Putamen (tissue), 1 donor: ENCODE measurements at regions not wholly inside any gene's neighbourhood (a gene's known extent, or its start where the extent isn't known, plus 50 kb on each side); places are given as distances from the start of the nearest gene placed in this dataset.

Experiments
- DNase-seq: peaks from one replicate; pipeline ENCODE4 v3.0.0-alpha.2; 2016; ENCODE audit warnings: low spot score

GRCh38 chr6:113495521-113495920 lies 361.6 kb upstream of the MARCKS start:
- no peak for DNase-seq

DNA sequence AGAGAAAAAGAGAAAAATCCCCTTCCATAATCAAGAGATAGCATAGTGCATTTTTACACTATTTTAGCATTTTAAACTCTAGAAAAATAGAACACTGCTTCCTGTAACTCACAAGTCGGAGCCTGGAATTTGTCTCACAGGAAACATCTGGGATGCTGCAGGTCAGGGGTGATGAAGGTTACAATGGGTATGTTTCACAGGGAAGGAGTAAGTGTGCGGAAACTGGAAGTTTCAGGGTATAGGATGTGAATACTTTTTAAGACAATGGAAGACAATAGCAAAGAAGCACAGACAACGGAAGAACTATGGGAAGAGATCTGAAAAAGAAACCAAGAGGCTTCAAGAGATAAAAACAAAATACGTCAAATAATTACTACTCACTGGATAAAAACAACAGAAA lies 361.0 kb upstream of the MARCKS start:
- DNase-seq, result no peak

DNA sequence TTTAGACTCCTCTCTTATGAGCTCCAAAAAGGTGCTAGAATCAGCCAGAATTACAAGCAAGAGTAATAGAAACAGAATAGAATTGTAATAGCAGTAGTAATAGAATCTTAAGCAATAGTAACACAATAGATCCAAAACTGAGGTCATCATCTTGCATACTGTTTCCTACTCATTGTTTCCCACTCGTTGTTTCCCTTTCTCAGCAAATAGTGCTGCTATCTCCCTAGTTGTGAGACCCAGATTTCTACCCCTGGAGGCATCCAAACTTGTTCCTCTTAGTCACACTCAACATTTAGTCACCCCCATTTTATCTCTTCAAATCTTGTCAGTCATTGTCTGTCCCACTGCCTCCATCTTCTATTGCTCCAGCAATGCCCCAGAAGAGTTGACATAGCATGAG lies 356.9 kb upstream of the MARCKS start:
- DNase-seq, result no peak

DNA sequence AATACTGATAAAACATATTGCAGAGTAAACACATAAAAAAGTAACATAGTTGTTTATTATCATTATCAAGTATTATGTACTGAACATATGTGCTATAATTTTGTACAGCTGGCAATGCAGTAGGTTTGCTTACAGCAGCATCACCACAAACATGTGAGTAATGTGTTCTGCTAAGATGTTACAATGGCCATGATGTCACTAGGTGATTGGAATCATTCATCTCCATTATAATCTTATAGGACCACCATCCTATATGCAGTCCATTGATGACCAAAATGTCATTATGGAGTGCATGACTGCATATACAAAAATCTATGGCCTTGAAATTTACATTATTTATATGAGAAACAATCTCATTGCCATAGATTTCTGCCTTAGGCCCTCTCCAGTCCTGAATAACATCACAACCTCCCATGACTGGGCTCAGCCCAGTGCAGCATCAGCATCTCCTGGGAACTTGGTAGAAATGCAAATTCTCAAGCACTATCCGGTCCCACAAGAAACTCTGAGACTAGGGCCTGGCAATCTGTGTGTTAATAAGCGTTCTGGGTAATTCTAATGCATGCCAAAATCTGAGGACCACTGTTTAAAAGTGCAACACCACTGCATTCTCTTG lies 352.0 kb upstream of the MARCKS start:
- no peak for DNase-seq

DNA sequence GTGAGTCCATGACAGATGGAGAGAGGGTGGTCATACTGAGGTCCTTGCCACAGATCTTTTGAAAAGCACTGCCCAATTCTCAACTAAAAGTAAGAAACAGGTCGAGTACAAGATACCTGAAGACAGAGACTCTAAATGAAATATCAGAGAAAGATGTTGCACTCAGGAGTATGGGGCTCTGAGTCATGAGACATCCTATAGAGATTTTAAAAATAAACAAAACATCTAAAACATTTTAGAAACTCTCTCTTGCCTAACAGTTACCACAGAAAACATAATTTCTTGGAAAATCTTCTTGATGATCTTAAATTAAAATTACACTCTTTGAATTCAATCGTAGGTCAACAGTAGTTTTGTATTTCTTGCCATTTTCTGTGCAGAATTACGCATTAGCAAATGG lies 348.9 kb upstream of the MARCKS start:
- no peak for DNase-seq

DNA sequence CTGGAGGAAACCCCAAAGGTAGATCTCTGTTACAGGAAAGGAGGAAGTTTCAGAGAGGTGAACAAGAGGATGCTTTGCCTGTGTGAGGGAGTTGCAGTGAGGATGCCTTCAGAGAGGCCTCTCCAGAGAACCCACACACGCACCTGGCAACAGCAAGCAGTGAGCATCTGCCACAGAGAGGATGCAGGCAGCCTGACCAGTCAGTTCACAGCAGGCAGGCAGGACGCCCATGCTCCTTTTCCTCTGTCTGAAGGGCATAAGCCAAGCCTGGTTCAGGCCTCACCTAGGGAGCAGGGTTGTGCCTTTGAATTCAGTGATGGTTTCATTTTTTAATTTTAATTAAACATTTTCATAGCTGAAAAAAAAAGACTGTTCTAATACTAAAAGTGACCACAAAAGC lies 346.0 kb upstream of the MARCKS start:
- DNase-seq, result no peak

DNA sequence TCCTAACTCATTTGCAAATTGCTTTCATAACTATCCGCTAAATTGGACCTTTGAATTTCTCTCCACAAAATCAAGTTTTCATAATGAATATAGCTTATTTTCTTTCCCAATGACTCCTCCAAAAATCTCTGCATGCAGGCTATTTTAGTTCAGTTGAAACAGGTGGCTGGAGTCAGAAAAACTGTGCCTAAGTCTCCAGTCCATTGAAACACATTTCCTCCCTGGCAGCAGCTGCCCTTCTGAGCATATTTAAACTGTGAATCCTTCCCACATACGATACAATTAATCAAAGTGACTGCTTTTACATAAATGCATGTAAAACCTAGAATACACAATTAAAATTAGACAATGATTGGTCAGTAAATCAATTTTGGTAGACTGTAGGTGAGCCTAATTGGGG lies 344.6 kb upstream of the MARCKS start:
- no peak for DNase-seq

DNA sequence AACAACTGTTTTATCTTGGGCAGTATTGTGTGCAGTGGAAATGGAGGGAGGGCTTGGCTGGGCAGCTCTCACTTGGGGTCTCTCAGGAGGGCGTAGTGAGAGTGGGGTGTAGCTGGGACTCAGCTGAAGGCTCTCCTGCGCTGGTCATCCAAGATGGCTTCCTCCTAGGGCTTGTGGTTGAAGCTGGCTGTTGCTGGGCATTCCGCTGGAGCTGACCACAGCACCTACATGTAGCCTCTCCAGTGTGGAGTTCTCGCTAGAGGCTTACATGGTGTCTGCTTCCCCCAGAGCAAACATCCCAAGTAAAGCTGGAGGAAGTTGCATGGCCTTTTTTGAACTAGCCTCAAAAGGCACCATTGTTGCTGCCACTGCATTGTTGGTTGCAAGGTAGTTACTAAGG lies 344.1 kb upstream of the MARCKS start:
- no peak for DNase-seq

- no peak for DNase-seq
These were observed 334.8 kb upstream of the MARCKS start for GRCh38 chr6:113522376-113522775.

DNA sequence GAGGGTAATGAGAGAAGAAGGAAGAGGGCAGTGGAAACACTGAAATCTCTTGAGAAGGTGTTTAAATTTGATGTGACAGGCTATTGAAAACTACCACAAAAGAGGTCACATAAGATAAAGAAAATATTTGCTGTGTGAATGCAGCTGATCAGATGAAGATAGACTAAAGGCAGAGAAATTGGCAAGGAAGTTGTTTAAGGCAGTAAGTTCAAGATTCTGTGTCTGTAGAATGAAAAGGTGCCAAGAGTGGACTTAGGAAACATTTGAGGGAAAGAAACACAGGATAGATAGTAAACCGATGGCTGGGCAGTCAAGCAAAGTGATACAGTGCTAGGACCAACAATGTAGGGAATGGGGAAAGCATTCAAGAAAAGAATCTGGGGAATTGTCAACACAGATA lies 332.3 kb upstream of the MARCKS start:
- no peak for DNase-seq

DNA sequence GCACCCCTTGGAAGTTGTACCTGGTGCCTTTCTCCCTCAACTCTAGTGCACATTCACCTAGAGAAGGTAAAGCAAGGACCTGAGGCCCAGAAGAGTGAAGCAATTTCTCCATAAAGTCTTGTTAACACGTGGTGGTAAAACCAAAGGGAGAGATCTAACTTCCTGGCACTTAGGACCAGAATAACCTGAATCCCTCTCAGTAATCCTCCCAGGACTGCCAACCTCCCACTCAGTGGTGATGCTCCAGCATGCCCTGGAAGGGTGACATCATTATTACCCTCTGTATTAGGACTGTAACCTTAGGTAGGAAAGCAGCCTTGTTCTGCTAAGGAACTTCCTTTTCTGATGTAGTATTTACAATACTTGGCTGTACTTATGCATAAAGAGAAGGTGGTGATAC lies 330.6 kb upstream of the MARCKS start:
- no peak for DNase-seq

- DNase-seq, result no peak
These were observed 330.1 kb upstream of the MARCKS start for GRCh38 chr6:113526995-113527394.

GRCh38 chr6:113528111-113528510 lies 329.0 kb upstream of the MARCKS start:
- no peak for DNase-seq

- no peak for DNase-seq
These were observed 327.9 kb upstream of the MARCKS start for GRCh38 chr6:113529196-113529595.

DNA sequence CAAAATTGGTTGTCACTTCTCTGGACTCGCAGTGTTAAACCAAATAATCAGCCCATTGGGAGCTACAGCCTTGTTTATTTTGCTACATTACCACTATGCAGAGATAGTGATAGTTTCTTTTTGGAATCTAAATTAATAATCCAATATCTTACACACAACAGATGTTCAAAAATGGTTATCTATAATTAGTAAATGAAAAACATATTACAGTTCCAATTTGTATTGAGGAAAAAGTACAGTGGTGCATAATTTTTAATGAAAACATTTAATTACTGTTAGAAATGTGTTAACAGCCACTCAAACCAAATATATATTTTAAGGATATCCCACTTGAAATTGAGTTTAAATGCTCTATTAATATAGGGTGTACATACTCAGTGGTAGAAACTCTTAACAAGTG lies 327.3 kb upstream of the MARCKS start:
- no peak for DNase-seq

DNA sequence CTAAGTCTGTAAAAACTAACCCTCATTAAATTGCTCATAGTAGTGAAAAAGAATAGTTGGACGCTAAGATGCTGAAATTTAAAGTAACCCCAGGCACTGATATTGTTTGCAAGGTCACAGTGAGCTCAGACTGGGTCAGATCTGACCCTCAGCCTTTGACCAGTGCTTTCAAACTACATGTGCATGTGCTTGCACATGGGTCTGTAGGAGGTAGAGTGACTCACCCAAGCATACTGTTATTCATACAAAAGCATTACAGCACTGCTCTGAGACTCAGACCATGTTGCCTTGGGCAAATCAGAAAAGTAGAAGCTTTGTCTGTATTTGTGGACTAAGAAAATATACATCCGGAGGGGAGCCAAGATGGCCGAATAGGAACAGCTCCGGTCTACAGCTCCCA lies 326.4 kb upstream of the MARCKS start:
- no peak for DNase-seq

- no peak for DNase-seq
These were observed 317.9 kb upstream of the MARCKS start for GRCh38 chr6:113539202-113539601.

DNA sequence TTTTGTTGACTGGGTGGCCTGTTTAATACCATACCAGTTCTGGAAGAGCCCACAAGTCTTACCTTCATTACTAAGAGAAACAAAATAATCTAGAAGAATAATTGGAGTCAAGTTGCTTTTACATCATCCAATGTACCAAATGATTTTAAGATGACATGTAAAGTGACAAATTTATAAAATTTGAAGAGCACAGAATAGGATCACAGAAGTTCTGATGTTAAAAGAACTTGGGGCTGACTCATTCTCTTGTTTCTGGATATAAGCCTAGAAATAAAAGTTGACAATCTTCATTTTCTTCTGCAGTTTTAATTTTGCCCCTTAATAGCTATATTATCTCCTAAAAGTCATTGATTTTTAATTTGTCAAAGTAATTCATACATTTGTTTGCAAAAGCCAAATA lies 317.5 kb upstream of the MARCKS start:
- no peak for DNase-seq

GRCh38 chr6:113540466-113540865 lies 316.7 kb upstream of the MARCKS start:
- DNase-seq, result no peak

DNA sequence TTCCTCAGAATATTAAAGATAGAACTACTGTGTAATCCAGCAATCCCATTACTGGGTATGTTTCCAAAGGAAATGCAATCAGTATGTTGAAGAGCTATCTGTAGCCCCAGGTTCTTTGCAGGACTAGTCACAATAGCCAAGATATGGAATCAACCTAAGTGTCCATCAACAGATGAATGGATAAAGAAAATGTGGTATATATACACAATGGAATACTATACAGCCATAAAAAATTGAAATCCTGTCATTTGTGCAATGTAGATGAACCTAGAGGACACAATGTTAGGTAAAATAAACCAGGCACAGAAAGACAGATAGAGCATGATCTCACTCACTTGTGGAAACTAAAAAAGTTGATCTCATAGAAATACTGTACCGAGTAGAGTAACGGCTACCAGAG lies 306.0 kb upstream of the MARCKS start:
- DNase-seq, result no peak

DNA sequence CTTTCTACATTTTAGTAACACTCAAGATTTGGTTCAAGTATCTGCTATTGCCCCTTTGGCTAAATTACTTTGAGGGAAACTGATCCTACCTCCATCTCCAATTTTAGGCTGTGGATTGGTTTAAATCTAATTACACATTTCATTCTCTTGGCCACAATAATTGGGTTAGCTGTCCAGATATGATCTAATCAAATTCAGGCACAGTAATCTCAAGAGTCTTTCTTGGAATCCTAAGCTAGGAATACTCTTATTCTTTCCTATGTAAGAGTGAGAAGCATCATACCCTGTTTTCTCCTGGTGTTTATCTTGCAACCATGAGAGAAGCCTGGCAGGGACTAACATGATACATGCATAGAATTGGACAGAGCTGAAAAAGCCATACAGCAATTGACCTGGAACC lies 300.4 kb upstream of the MARCKS start:
- DNase-seq, result no peak

GRCh38 chr6:113558431-113558830 lies 298.7 kb upstream of the MARCKS start:
- no peak for DNase-seq

- no peak for DNase-seq
These were observed 298.2 kb upstream of the MARCKS start for GRCh38 chr6:113558966-113559365.

GRCh38 chr6:113560376-113560775 lies 296.8 kb upstream of the MARCKS start:
- no peak for DNase-seq

- no peak for DNase-seq
These were observed 296.2 kb upstream of the MARCKS start for GRCh38 chr6:113560908-113561307.
